ENCODE measurements at regions not wholly inside any gene's neighbourhood (a gene's known extent, or its start where the extent isn't known, plus 50 kb on each side); places are given as distances from the start of the nearest gene placed in this dataset.

- no peaks in the 10 kb centered on the region for H3K36me3 Mint-ChIP-seq
- H3K4me3 Mint-ChIP-seq = no peak overlapping the region
- H3K4me1 Mint-ChIP-seq = no peaks in the 10 kb centered on the region
- TF ChIP-seq CTCF (IDR thresholded peaks at IDR 0.05; ENCODE audit: unreplicated experiment) = no peak
- no peak overlapping the region for H3K27ac Mint-ChIP-seq
- peaks cover 19% of the 10 kb centered on the region for H3K9me3 Mint-ChIP-seq
- no peak for DNase-seq (ENCODE audit: low spot score in 2 of 2, unreplicated experiment in 2 of 2)
- H3K27me3 Mint-ChIP-seq (ENCODE audit: low read depth) = peaks cover 15% of the 10 kb centered on the region
These were observed 220.4 kb upstream of the ARID1B start for GRCh38 chr6:156556811-156557210.

- no peak for TF ChIP-seq CTCF (IDR thresholded peaks at IDR 0.05; ENCODE audit: unreplicated experiment)
- no peak overlapping the region for H3K27ac Mint-ChIP-seq
- no peaks in the 10 kb centered on the region for H3K4me1 Mint-ChIP-seq
- no peak for DNase-seq (ENCODE audit: low spot score in 2 of 2, unreplicated experiment in 2 of 2)
- H3K36me3 Mint-ChIP-seq = no peaks in the 10 kb centered on the region
- no peak overlapping the region for H3K4me3 Mint-ChIP-seq
- peaks cover 14% of the 10 kb centered on the region for H3K9me3 Mint-ChIP-seq
- H3K27me3 Mint-ChIP-seq (ENCODE audit: low read depth) = peaks cover 14% of the 10 kb centered on the region
These were observed 222.1 kb upstream of the ARID1B start for GRCh38 chr6:156555116-156555515.

GRCh38 chr6:156554160-156554559, 223.0 kb upstream of the ARID1B start:
- H3K27me3 Mint-ChIP-seq (ENCODE audit: low read depth) = peaks cover 18% of the 10 kb centered on the region
- H3K9me3 Mint-ChIP-seq = peaks cover 5% of the 10 kb centered on the region
- no peak for TF ChIP-seq CTCF (IDR thresholded peaks at IDR 0.05; ENCODE audit: unreplicated experiment)
- H3K4me3 Mint-ChIP-seq = no peak overlapping the region
- no peak for DNase-seq (ENCODE audit: low spot score in 2 of 2, unreplicated experiment in 2 of 2)
- no peaks in the 10 kb centered on the region for H3K4me1 Mint-ChIP-seq
- no peak overlapping the region for H3K27ac Mint-ChIP-seq
- H3K36me3 Mint-ChIP-seq = no peaks in the 10 kb centered on the region

- DNase-seq (ENCODE audit: low spot score in 2 of 2, unreplicated experiment in 2 of 2) = no peak
- no peak overlapping the region for H3K4me3 Mint-ChIP-seq
- H3K27ac Mint-ChIP-seq = no peak overlapping the region
- no peaks in the 10 kb centered on the region for H3K36me3 Mint-ChIP-seq
- no peaks in the 10 kb centered on the region for H3K9me3 Mint-ChIP-seq
- no peaks in the 10 kb centered on the region for H3K4me1 Mint-ChIP-seq
- TF ChIP-seq CTCF (IDR thresholded peaks at IDR 0.05; ENCODE audit: unreplicated experiment) = no peak
- peaks cover 18% of the 10 kb centered on the region for H3K27me3 Mint-ChIP-seq (ENCODE audit: low read depth)
These were observed 224.3 kb upstream of the ARID1B start for GRCh38 chr6:156552849-156553248.

- DNase-seq (ENCODE audit: low spot score in 2 of 2, unreplicated experiment in 2 of 2) = no peak
- Mint-ChIP-seq H3K36me3 (no peaks in the 10 kb centered on the region), H3K27me3 (ENCODE audit: low read depth) (peaks cover 23% of the 10 kb centered on the region), H3K4me3 (no peak overlapping the region), H3K4me1 (no peaks in the 10 kb centered on the region), H3K9me3 (no peaks in the 10 kb centered on the region), H3K27ac (no peak overlapping the region)
- TF ChIP-seq CTCF (IDR thresholded peaks at IDR 0.05; ENCODE audit: unreplicated experiment) = no peak
These were observed 226.2 kb upstream of the ARID1B start for GRCh38 chr6:156550949-156551348.

- no peaks in the 10 kb centered on the region for H3K9me3 Mint-ChIP-seq
- peaks cover 39% of the 10 kb centered on the region for H3K27me3 Mint-ChIP-seq (ENCODE audit: low read depth)
- H3K4me1 Mint-ChIP-seq = no peaks in the 10 kb centered on the region
- no peak for TF ChIP-seq CTCF (IDR thresholded peaks at IDR 0.05; ENCODE audit: unreplicated experiment)
- DNase-seq (ENCODE audit: low spot score in 2 of 2, unreplicated experiment in 2 of 2) = no peak
- H3K36me3 Mint-ChIP-seq = no peaks in the 10 kb centered on the region
- no peak overlapping the region for H3K27ac Mint-ChIP-seq
- no peak overlapping the region for H3K4me3 Mint-ChIP-seq
These were observed 231.2 kb upstream of the ARID1B start for GRCh38 chr6:156545931-156546330.

Measured in mesothelial cell of epicardium (in vitro differentiated cells).